Tibial artery (tissue), 4 donors: ENCODE measurements at regions not wholly inside any gene's neighbourhood (a gene's known extent, or its start where the extent isn't known, plus 50 kb on each side); places are given as distances from the start of the nearest gene placed in this dataset.
"Not testable (repeated sequence)": the region's sequence is repeated elsewhere in the genome, so short reads cannot be mapped to it uniquely, and the experiment has no call there.

ENCODE experiments used
- DNase-seq, 2 donors: peaks; one replicate each; pipeline ENCODE4 v3.0.0-alpha.2; 2019
- H3K27ac ChIP-seq, 2 donors: fragments of 200-600 bp; sonication (generic) in 1 of 2; 1 replicate in 1 of 2; 2 replicates in 1 of 2; pipeline ENCODE4 v1.5.1; 2018 to 2019; ENCODE audit warnings: mild to moderate bottlenecking in 1 of 2
- H3K27me3 ChIP-seq, 2 donors: fragments of 200-600 bp; sonication (generic) in 1 of 2; one replicate each; pipeline versions ENCODE4 v1.5.1 to v1.6.0; 2016 to 2019
- H3K36me3 ChIP-seq, 3 donors: fragments of 200-600 bp; sonication (generic) in 2 of 3; one replicate each; pipeline ENCODE4 v1.5.1; 2016 to 2019; ENCODE audit warnings: mild to moderate bottlenecking in 2 of 3
- H3K4me1 ChIP-seq, 4 donors: fragments of 200-600 bp; sonication (generic) in 2 of 4; 1 replicate in 3 of 4; 2 replicates in 1 of 4; pipeline ENCODE4 v1.5.1; 2016 to 2019
- H3K4me3 ChIP-seq, 2 donors: fragments of 200-600 bp; sonication (generic) in 1 of 2; 1 replicate in 1 of 2; 2 replicates in 1 of 2; pipeline ENCODE4 v1.5.1; 2018 to 2019; ENCODE audit warnings: mild to moderate bottlenecking in 2 of 2
- H3K9me3 ChIP-seq, 3 donors: fragments of 200-600 bp; sonication (generic) in 1 of 3; one replicate each; pipeline ENCODE4 v1.5.1; 2016 to 2019
- CTCF ChIP-seq, 2 experiments: fragments of 200-600 bp in 1 of 2; fragments of 450-650 bp in 1 of 2; IDR thresholded peaks; one replicate each; pipeline ENCODE4 v1.5.1; 2017 to 2019; ENCODE audit warnings: antibody characterized with exemption in 2 of 2, mild to moderate bottlenecking in 1 of 2, moderate library complexity in 1 of 2
- intact Hi-C: fragments of 100-400 bp; cut with DNase I; formaldehyde crosslinking; loops from one replicate; pipeline ENCODE4 v1.15.0; 2023; ENCODE audit warnings: low total_unique reads

DNA sequence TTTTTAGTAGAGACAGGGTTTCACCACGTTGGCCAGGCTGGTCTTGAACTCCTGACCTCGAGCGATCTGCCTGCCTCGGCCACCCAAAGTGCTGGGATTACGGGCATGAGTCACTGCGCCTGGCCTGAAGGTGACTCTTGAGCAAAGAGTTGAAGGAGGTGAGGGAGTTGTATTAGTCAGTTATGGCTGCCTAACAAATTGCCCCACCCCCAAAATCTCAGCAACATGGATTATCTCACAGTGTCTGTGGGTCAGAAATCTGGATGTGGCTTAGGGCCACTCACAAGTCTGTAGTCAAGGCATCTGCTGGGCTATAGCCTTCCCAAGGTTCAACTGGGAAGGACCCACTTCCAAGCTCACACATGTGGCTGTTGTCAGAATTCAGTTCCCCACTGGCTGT is 52.8 kb upstream of the ADGRE5 start:
- no peaks in the 10 kb centered on the region for H3K9me3 ChIP-seq
- DNase-seq: no peak
- no peak for TF ChIP-seq CTCF (IDR thresholded peaks at IDR 0.05)
- H3K27ac ChIP-seq: no peak overlapping the region
- intact Hi-C loops: no loop called here
- H3K4me1 ChIP-seq: peaks cover 0 to 3% (median 3%) of the 10 kb centered on the region in 4 donors
- no peak overlapping the region for H3K4me3 ChIP-seq
- H3K36me3 ChIP-seq: no peaks in the 10 kb centered on the region
- no peaks in the 10 kb centered on the region for H3K27me3 ChIP-seq

DNA sequence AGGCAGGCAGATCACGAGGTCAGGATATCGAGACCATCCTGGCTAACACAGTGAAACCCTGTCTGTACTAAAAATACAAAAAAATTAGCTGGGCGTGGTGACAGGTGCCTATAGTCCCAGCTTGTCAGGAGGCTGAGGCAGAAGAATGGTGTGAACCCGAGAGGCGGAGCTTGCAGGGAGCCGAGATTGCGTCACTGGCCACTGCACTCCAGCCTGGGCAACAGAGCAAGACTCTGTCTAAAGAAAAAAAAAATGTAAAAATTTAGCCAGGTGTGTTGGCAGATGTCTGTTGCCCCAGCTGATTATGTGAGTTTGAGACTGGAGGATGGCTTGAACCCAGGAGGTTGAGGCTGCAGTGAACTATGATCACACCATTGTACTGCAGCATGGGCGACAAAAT is 54.2 kb upstream of the ADGRE5 start:
- DNase-seq, H3K9me3 ChIP-seq, H3K4me3 ChIP-seq, H3K4me1 ChIP-seq, H3K27me3 ChIP-seq, H3K27ac ChIP-seq, intact Hi-C loops, H3K36me3 ChIP-seq: not testable (repeated sequence)

- Histone ChIP-seq H3K27me3 (no peaks in the 10 kb centered on the region), H3K4me1 (no peaks in the 10 kb centered on the region), H3K27ac (no peak overlapping the region), H3K36me3 (no peaks in the 10 kb centered on the region), H3K9me3 (peaks cover 0 to under 1% (median 0%) of the 10 kb centered on the region in 3 donors), H3K4me3 (no peak overlapping the region)
- DNase-seq: no peak
- no peak for TF ChIP-seq CTCF (IDR thresholded peaks at IDR 0.05)
- intact Hi-C loops: no loop called here
Observed at GRCh38 chr19:14325863-14326262, 55.4 kb upstream of the ADGRE5 start.

DNA sequence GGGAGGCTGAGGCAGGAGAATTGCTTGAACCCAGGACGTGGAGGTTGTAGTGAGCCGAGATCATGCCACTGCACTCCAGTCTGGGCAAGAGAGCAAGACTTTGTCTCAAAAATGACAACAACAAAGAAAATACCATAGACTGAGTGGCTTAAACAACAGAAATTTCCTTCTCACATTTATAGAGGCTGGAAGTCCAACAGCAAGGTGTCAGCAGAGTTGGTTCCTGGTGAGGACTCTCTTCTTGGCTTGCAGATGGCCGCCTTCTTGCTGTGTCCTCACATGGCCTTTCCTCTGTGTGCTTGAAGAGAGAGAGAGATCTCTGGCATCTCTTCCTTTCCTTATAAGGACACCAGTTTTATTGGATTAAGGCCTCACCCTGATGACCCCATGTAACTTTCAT is 56.1 kb upstream of the ADGRE5 start:
- no peak for TF ChIP-seq CTCF (IDR thresholded peaks at IDR 0.05)
- no peaks in the 10 kb centered on the region for H3K4me1 ChIP-seq
- peaks cover 0 to 6% (median 0%) of the 10 kb centered on the region in 3 donors for H3K9me3 ChIP-seq

GRCh38 chr19:14322889-14323463 is 58.3 kb upstream of the ADGRE5 start:
- intact Hi-C loops: no loop called here
- peaks cover 0 to 6% (median 0%) of the 10 kb centered on the region in 3 donors for H3K9me3 ChIP-seq
- no peaks in the 10 kb centered on the region for H3K4me1 ChIP-seq
- peaks cover 0 to 8% of the 10 kb centered on the region in 2 donors for H3K27me3 ChIP-seq
- no peaks in the 10 kb centered on the region for H3K36me3 ChIP-seq
- no peak for TF ChIP-seq CTCF (IDR thresholded peaks at IDR 0.05)
- no peak overlapping the region for H3K27ac ChIP-seq
- no peak for DNase-seq
- no peak overlapping the region for H3K4me3 ChIP-seq

More for the DNA sequence above, 56.1 kb upstream of the ADGRE5 start:
- Histone ChIP-seq H3K27me3 (no peaks in the 10 kb centered on the region), H3K27ac (no peak overlapping the region), H3K36me3 (no peaks in the 10 kb centered on the region), H3K4me3 (no peak overlapping the region)
- intact Hi-C loops: no loop called here
- no peak for DNase-seq

DNA sequence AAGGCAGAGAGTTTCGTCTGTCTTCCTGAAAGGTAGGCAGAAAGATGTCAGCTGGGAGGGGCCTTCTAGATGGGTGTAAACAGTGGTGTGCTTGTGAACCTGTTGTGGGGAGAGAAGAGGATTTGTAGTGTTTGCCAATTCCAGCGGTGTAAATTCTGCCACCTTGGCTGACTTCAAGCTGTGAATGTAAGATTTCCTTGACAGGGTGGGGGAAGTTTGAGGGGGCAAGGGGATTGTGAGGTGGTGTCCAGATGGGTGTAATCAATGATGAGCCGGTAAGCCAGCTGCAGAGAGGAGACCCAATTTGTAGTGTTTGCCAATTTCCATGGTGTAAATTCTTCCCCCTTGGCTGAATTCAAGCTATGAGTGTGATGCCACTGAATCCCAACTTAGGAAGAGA is 61.0 kb upstream of the ADGRE5 start:
- TF ChIP-seq CTCF (IDR thresholded peaks at IDR 0.05): no peak
- DNase-seq: no peak
- no peaks in the 10 kb centered on the region for H3K36me3 ChIP-seq
- H3K27ac ChIP-seq: no peak overlapping the region
- no peak overlapping the region for H3K4me3 ChIP-seq
- peaks cover 0 to 6% (median 0%) of the 10 kb centered on the region in 3 donors for H3K9me3 ChIP-seq
- H3K27me3 ChIP-seq: peaks cover 0 to 8% of the 10 kb centered on the region in 2 donors
- intact Hi-C loops: no loop called here
- H3K4me1 ChIP-seq: no peaks in the 10 kb centered on the region

DNA sequence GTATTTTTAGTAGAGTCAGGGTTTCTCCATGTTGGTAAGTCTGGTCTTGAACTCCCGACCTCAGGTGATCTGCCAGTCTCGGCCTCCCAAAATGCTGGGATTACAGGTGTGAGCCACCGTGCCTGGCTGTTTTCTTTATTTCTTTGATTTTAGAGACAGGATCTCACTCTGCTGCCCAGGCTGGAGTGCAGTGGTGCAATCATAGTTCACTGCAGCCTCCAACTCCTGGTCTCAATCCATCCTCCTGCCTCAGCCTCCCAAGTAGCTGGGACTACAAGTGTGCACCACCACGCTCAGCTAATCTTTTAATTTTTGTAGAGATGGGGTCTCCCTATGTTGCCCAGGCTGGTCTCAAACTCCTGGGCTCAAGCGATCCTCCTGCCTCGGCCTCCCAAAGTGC is 61.5 kb upstream of the ADGRE5 start:
- H3K4me3 ChIP-seq, H3K4me1 ChIP-seq, H3K27ac ChIP-seq, H3K27me3 ChIP-seq, DNase-seq, intact Hi-C loops, H3K9me3 ChIP-seq, H3K36me3 ChIP-seq: not testable (repeated sequence)
